22Rv1 (cell line): ENCODE measurements at regions not wholly inside any gene's neighbourhood (a gene's known extent, or its start where the extent isn't known, plus 50 kb on each side); places are given as distances from the start of the nearest gene placed in this dataset.

Source experiments
- H3K27ac ChIP-seq: fragments of 450-650 bp; 2 replicates; pipeline ENCODE4 v1.5.1; 2017
- ZFX ChIP-seq: fragments of 450-650 bp; IDR thresholded peaks from 2 replicates; pipeline ENCODE4 v1.6.1; 2017; ENCODE audit warnings: antibody characterized with exemption, borderline replicate concordance
- TF ChIP-seq, protein P1 (sequence below): fragments of 450-650 bp; IDR thresholded peaks from 2 replicates; pipeline ENCODE4 v1.5.1; 2017; ENCODE audit warnings: mild to moderate bottlenecking

DNA sequence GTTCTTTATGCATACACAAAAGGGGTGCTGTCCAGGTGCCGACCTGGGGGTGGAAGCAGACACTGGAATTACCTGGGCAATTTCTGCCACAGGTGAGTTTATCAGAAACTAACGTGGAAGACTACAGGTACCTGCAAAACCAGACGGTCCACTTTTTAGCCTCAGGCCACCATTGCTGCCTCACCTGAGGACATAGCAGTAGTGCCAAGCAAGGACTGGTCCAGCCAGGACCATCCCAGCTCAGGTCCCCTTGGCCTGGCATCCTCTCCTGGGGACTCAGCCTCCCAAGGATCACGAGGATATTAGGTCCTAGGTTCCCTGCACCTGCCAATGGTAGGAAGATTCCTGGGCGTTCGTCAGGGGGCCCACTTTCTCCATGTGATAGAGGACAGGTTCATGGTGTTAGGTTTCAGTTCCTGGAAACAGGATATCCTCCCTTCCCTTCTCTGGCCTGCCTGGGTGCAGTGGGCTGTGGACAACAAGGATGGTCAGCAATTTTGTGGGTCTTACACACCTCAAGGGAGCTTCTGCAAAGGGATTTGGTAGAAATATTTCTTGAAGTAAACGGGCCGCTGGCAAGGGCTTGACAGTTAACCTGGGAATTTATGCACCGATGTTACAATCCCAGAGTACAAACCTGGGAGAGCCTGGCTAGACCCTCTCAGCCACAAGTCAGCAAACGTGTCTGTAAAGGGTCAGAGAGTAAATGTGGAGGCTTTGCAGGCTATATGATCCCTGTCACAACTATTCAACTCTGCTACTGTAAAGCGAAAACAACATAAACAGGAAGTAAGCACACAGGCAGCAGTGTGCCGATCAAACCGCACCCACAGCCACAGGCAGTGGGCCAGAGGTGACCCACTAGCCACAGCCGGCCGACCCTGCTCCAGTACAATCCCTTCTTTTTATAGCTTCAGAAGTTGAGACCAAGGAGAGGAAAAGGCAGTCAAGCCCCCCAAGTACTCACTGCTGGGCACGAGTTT lies 71.4 kb upstream of the RAB4A start:
- H3K27ac ChIP-seq, result peak overlapping the region; percentile 35

DNA sequence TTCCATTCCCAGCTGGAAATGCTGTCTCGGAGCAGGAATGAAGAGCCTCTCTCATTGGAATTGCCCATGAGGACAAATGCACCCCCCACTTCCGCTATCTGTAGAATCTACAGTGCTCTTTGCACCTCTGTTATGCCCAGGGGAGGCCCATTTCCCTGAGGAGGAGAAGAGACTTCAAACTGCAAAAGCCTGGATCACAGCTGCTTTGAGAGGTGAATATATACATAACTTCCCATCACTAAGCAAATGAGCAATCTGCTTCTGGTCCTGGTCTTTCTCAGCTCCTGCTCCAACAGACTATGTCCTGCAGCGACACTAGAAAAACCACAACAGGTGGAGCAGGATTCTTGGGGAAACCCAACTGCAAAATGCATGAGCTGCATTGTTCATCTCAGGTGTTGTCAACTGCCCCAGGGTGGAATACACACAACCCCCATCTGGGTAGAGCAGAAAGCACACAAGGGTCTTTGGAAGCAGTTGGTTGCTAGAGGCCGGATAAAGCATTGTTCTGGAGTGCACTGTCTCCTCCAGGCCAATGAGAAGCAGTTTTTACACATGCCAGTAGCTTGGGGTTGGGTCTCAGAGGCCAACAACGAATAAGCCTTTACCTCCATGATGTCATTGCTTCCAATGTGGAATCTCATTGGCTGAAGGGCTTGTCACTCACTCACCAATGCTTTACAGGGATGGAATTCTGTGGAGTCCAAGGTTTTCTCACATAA lies 67.7 kb upstream of the RAB4A start:
- TF ChIP-seq, protein P1, sequence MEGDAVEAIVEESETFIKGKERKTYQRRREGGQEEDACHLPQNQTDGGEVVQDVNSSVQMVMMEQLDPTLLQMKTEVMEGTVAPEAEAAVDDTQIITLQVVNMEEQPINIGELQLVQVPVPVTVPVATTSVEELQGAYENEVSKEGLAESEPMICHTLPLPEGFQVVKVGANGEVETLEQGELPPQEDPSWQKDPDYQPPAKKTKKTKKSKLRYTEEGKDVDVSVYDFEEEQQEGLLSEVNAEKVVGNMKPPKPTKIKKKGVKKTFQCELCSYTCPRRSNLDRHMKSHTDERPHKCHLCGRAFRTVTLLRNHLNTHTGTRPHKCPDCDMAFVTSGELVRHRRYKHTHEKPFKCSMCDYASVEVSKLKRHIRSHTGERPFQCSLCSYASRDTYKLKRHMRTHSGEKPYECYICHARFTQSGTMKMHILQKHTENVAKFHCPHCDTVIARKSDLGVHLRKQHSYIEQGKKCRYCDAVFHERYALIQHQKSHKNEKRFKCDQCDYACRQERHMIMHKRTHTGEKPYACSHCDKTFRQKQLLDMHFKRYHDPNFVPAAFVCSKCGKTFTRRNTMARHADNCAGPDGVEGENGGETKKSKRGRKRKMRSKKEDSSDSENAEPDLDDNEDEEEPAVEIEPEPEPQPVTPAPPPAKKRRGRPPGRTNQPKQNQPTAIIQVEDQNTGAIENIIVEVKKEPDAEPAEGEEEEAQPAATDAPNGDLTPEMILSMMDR, result no peak
- TF ChIP-seq ZFX, result no peak
- no peak overlapping the region for H3K27ac ChIP-seq

More for the DNA sequence above, 71.4 kb upstream of the RAB4A start:
- no peak for TF ChIP-seq ZFX
- TF ChIP-seq, protein P1, result no peak

DNA sequence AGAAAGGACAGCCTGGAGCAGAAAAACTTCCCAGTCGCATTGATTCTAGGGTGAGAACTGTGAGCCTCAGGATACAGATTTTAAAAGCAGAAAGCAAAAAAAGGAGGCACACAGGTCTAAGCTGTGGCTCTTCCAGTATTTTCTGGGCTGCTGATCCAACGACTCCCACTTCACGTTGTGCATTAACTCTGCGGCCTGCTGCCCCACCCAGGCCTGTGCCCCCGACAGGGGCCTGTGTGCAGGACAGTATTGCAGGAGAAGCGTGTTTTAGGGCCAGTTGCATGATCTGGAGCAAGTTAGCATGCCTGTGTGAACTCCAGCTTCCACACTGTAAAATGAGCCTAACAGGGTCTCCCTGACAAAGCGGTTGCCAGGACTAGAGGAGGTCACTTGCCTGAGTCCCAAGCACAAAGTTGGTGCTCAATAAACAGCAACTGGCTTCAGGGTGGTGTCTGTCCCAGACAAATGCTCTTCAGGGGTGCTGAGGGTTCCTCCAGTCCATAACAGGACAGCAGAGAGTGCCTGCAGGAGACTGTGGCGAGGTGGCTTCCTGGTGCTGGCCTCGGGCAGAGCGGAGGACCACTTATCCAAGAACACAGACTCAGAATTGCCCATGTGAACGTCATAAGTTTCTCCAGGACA lies 66.8 kb upstream of the RAB4A start:
- no peak overlapping the region for H3K27ac ChIP-seq
- TF ChIP-seq, protein P1, result no peak
- no peak for TF ChIP-seq ZFX

DNA sequence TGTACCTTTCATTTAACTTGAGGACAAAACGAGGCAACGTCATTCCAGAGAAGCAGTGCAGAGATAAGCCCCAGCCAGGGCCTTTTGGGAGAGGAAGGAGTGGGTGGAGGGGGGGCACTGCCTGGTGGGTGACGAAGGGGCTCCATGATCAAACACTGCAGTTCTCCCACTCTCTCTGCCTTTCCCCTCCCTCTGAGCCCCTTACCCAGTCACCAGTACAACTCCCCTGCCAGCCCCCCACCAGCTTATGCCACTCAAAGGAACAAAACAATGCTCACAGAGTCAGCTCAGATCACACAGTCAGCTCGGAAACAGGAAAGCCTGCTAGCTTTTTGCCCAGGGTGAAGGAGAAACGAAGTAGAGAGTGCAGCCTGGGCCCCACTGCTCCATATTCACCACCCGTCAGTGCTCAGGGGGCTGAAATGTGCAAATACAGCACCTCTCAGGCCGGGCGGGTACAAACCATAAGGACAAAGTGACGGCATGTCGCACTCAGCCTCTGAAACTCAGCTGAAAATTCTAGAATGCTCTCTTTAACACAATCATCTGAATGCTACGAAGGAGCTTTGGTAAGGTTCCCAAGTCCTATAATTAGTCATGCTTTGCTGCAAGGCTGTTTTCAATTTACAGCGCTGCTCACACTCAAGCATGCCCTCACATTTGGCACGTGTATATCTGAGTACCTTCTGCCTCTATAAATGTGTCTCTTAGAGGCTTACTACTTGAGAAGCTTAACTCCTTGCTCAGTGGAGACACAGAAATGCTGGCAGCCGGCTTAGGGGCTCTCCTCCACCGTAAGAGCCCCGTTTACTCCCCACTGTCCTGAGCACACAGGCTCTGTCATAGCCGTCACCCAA lies 65.8 kb upstream of the RAB4A start:
- no peak overlapping the region for H3K27ac ChIP-seq
- TF ChIP-seq, protein P1, result no peak
- no peak for TF ChIP-seq ZFX

DNA sequence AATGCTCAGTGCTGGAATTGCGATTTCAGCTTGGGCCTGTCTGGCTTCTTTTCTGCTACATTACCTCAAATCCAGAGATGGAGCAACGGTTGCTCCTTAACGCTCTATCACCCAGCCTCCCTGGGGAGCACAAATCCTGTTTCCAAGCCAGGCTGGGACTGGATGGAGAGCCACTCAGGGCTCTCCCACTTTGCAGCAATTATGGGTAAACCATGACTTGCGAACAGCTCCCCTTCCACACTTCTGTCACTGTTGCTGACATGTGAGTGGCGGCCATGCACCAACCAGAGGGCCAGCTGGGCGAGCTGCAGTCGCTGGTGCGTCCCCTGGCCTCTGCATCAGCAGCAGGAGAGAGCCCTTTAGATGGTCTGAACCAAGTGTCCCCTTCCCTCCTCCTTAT lies 65.1 kb upstream of the RAB4A start:
- TF ChIP-seq ZFX, result no peak
- TF ChIP-seq, protein P1, result no peak
- H3K27ac ChIP-seq, result no peak overlapping the region

DNA sequence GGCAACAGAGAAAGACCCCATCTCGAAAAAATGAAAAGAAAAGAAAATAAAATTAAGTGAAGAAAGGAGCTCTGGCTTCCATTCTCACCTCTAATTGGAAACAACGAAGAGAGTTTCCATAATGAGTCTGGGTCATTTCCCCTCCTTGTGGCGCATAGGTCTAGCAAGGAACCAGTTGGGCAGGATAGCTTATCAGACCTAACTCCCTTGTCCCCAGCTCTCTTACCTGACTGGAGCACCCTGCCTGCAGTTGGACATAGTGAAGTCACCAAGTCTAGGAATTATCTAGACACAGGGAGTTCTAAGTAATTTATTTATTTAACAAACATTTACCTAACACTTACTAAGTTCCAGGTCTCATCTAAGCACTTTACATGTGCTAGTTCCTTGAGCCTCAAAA lies 63.0 kb upstream of the RAB4A start:
- H3K27ac ChIP-seq, result peak overlapping the region; percentile 57
- no peak for TF ChIP-seq ZFX
- TF ChIP-seq, protein P1, result no peak
